Nucleus accumbens (tissue), 56 donors: ENCODE measurements at regions not wholly inside any gene's neighbourhood (a gene's known extent, or its start where the extent isn't known, plus 50 kb on each side); places are given as distances from the start of the nearest gene placed in this dataset.
"Not testable (repeated sequence)": the region's sequence is repeated elsewhere in the genome, so short reads cannot be mapped to it uniquely, and the experiment has no call there.

Experiments used
- DNase-seq, 56 donors: peaks; one replicate each; lab custom pipeline; 2025; lab: John Stamatoyannopoulos, UW

- not testable (repeated sequence) for DNase-seq
Observed at GRCh38 chr1:30206631-30207030, 516.8 kb downstream of the MATN1 start.

DNA sequence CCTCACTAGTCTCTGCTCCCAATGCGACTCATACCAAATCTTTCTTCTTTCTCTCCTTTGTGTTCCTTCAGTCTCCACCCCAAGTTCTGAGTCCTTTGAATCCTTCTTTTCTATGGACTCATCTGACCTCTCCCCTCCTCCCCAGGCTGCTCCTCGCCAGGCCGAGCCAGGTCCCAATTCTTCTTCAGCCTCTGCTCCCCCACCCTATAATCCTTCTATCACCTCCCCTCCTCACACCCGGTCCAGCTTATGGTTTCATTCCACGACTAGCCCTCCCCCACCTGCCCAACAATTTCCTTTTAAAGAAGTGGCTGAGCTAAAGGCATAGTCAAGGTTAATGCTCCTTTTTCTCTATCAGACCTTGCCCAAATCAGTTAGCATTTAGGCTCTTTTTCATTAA is 518.5 kb downstream of the MATN1 start:
- not testable (repeated sequence) for DNase-seq

DNA sequence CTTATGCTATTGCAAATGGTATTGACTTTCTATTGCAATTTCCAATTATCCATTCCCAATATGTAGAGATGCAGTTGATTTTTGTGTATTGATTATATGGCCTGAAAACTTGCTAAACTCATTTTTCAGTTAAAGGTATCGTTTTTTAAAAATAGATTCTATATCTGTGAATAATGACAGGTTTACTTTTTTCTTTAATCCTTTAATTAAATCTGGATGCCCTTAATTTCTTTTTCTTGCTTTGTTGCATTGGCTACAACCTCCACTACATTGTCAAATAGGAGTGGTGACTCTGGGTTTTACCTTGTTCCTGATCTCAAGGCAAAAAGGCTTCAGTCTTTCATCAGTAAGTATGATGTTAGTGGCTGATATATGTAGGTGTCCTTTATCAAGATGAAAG is 522.4 kb downstream of the MATN1 start:
- DNase-seq, result no peak

DNA sequence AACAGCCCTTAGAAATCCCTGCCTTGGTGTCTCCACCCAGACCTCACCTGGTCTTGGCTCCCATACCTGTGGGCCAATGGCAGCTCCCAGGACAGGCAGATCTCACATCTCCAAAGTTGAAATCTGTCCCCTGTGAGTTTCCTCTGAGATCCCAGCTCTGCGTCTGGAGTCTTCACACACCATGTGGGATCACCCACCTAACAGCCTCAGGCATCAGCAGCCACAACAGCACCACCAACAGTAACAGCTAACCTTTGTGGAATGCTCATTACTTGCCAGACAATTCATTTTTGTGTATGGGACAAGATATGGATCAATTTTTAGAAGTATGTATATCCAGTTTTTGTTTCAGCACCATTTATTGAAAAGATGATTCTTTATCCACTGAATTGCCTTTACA is 523.2 kb downstream of the MATN1 start:
- no peak for DNase-seq

DNA sequence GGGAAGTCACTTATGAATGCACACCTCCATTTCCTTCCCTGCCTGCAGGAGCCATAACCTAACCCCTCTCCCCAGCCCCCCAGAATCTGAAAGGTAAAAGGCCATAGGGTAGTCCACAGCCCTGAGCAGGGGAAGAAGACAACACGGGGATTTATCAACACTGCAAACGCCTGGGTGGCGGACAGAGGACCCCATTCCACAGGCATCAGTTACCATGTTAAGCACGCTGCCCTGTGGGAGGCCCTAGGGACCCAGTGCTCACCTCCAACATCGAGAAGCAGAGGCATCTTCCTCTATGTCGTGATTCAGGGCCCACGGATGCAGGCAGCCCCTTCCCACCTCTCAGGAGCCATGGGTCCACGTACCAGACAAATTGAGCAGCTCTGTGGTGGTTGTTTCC is 523.8 kb downstream of the MATN1 start:
- DNase-seq, result no peak

GRCh38 chr1:30198795-30199403 is 524.5 kb downstream of the MATN1 start:
- no peak for DNase-seq

DNA sequence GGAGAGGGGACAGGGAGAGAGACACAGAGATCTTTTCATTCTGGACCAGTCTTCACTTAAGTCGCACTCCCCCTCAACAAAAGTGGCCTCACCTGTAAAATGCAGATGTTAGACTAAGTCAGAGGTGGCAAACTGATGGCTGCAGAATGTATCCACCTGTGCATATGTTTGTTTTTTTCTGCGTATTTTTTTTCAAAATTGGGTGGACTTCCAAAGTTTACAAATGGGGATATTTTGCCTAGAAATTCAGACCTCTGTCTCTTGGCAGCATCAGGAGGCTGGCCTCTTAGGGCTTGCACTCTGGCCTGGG is 525.0 kb downstream of the MATN1 start:
- no peak for DNase-seq

DNA sequence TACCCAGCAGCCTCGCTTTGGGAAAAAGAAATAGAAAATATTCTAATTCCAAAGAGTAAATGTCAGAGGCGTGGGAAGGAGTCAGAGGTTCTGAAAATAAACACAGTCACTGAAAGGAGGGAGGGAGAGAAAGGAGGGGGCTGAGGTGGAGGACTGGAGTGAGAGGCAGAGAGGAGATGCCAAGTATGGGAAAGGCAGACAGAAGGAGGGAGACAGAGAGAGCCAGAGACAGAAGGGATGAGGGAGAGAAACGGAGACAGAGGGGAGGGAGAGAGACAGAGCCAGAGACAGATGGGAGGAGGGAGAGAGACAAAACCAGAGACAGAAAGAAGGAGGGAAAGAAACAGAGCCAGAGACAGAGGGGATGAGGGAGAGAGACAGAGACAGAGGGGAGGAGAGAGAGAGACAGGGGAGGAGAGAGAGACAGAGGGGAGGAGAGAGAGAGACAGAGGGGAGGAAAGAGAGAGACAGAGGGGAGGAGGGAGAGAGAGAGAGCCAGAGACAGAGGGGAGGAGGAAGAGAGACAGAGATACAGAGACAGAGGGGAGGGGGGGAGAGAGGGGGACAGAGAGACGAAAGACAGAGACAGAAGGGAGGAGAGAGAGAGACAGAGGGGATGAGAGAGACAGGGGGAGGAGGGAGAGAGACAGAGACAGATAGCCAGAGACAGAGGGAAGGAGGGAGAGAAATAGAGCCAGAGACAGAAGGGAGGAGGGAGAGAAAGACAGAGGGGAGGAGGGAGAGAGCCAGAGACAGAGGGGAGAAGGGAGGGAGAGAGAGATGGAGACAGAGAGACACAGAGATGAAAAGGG is 525.5 kb downstream of the MATN1 start:
- DNase-seq, result no peak

- DNase-seq, result no peak
Observed at GRCh38 chr1:30196872-30197638, 526.3 kb downstream of the MATN1 start.

GRCh38 chr1:30196457-30196856 is 526.9 kb downstream of the MATN1 start:
- no peak for DNase-seq

GRCh38 chr1:30195424-30196134 is 527.8 kb downstream of the MATN1 start:
- no peak for DNase-seq

DNA sequence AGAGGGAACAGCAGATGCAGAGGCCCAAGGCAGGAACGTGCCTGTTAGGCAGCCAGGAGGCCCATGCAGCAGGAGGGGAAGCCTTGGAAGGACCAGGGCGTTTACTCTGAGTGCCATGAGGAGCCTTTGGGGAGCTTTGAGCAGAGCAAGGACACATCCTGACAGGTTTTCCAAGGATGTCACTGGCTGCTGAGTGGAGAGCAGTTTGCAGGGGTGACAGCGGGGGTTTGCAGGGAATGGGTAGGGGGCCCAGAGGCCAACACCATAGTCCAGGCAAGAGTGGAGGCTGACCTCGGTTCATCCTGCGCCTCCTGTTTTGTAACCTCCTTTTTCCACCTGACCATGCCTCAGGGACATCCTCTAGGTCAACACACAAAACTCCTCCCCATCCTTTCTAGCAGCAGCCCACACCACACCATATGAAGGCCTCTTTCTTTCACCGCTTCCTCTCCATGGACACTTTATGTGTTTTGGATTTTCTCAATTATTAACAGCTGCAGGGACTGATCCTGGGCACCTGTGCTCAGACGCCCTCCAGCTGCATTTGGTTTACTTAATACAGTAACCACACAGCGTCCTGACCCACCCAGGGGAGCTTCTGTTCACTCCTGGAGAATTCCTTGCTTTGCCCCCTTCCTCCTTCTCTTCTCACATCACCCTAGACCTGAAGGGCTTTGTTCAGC is 528.5 kb downstream of the MATN1 start:
- DNase-seq, result no peak

DNA sequence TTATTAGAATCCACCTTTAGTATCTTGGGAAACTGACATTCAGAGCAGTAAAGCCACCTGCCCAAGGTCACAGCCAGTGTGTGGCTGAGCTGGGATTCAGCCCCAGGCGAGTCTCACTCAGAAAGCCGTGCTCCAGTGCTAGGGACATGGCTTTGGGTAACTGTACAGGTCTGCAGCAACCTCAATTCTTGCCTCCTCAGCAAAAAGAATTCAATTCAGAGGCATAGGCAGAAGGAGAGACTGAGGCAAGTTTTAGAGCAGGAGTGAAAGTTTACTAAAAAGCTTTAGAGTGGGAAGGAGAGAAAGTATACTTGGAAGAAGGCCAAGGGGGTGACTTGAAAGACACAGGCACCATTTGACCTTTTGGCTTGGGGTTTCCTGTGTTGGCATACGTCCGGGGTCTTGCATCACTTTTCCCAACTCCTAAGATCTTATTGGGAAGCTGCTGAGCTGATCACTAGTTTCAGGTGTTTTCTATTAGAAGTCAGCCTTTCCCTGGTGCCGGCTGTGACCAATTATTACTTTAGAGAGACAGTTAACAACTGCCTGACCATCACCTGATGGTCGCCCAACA is 529.3 kb downstream of the MATN1 start:
- no peak for DNase-seq

GRCh38 chr1:30192969-30193630 is 530.3 kb downstream of the MATN1 start:
- no peak for DNase-seq

- DNase-seq, result peak in 1 of 56 donors; percentile 28
Observed at GRCh38 chr1:30191154-30191702, 532.2 kb downstream of the MATN1 start.

GRCh38 chr1:30190511-30191153 is 532.8 kb downstream of the MATN1 start:
- no peak for DNase-seq

GRCh38 chr1:30189818-30190500 is 533.4 kb downstream of the MATN1 start:
- DNase-seq, result no peak

- no peak for DNase-seq
Observed at GRCh38 chr1:30188999-30189398, 534.4 kb downstream of the MATN1 start.
